HuH-7 (cell line): ENCODE measurements at regions not wholly inside any gene's neighbourhood (a gene's known extent, or its start where the extent isn't known, plus 50 kb on each side); places are given as distances from the start of the nearest gene placed in this dataset.
"Not testable (repeated sequence)": the region's sequence is repeated elsewhere in the genome, so short reads cannot be mapped to it uniquely, and the experiment has no call there.

ENCODE experiments used
- DNase-seq: peaks from one replicate; pipeline ENCODE4 v3.0.0; 2011; ENCODE audit warnings: low spot score

DNA sequence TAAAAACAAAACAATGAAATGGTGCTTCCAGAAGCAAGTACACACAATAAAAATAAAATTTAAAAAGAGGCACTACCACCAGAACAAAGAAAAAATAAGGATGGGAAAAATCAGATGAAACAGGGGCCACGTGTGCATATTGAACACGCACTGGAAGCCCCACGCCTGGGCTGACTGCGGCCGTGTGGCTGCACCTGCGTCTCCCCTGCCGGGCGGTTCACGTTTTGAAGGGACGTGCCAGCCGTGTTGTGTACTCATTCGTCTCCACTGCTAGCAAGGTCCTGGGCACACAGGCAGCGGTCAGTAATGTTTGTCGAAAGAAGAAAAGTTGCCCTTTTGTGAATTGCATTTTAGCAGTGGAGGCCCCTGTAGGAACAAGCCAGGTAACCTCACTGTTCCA, 255.9 kb upstream of the RNF32 start:
- no peak for DNase-seq

- DNase-seq: no peak
Observed at GRCh38 chr7:156383526-156383925, 257.0 kb upstream of the RNF32 start.

DNA sequence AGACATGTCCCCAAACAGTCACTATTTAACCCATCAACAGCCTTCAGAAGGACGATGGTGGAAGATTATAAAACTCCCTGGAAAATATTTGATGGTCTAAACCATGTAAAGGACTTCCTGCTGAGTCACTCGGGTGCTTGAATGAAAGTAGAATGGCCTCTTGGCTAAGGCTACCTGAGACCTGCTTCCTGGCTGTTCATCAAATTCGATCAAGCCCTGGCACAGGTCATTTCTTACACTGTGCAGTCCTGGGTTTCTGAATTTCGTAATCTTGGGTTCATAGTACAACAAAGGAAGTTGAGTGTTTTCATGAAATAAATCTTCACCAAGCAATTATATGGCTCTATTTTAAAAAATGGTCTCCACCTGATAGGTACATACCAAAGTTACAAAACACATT, 260.3 kb upstream of the RNF32 start:
- DNase-seq: no peak

GRCh38 chr7:156379324-156380070, 261.1 kb upstream of the RNF32 start:
- no peak for DNase-seq

DNA sequence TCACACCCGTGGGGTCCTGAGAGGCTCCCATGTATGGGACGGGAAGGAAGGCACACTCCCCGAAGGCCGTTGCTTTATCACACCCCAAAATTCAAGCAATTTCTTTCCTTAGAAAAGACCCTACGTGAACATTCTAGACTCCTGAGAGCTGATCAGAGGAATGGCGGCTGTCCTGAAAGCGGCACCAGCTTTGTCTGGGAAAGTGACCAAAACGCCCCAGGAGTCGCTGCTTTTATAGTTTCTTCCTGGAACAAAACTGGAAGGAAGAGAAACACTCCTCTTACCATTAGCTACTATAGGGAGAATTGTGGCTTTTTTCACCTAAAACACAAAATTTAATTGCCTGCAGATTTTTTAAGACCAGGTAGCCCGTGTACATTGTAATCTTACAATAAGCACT, 261.8 kb upstream of the RNF32 start:
- DNase-seq: no peak

DNA sequence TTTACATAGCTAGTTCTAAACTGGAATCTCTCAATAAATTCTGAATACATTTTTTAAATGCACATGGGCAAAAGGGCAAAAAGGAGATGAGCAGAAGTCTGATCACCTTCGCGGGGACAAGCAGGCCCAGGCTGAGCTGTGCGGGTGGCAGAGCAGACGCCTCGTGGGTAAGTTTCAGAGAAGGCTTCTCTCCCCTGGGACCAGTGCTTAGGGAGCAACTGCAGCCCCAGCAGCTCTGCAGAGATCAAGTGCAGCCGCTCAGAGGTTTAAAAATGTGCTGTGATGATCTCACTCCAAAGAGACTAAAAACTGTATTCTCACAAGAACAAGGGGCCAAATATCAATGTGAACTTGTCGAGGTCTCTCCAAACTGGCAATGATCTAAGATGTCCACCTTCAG, 264.3 kb upstream of the RNF32 start:
- no peak for DNase-seq

DNA sequence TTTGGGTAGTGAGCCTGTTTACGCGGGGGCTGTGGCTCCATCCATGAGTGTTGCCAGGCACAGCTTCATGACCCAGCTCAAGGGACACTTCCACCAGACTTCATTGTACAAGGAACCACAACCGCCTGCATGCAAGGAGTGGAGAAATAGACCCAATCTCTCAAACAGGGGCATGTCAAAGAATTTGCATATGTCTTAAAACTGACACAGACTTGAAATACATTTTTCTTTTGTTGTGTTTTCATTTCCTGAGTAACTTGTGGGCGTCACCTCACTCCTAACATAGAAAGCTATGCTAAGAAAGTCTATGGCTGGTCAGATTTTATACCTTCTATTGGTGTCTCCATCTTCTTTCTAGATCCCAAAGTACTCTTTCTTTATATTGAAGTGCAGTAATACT, 266.2 kb upstream of the RNF32 start:
- no peak for DNase-seq

DNA sequence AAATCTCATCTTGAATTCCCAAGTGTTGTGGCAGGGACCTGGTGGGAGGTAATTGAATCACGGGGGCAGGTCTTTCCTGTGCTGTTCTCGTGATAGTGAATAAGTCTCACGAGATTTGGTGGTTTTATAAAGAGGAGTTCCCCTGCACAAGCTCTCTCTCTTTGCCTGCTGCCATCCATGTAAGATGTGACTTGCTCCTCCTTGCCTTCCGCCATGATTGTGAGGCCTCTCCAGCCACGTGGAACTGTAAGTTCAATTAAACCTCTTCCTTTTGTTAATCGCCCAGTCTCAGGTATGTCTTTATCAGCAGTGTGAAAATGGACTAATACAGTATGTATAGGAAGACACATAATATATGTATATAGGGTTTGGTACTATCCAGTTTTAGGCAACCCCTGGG, 270.6 kb upstream of the RNF32 start:
- not testable (repeated sequence) for DNase-seq

GRCh38 chr7:156368053-156368843, 272.3 kb upstream of the RNF32 start:
- no peak for DNase-seq

DNA sequence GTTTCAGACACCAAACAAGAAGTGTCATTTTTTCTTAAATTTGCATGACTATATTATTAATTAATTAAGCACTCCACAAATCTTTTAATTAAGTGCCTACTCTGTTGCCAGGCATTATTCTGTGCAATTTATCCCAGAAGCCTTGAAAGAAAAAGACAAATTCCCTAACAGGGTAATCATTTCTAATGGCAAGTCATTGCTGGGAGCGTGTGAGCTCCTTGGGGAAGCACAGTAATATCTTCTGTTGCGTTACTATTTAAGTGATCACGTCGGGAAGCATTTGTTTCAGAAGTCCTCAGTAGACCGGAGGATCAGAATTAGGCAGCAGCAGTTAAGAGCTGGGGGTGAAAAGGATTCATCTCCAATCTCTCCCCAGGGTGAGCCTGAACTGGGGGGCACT, 276.8 kb upstream of the RNF32 start:
- DNase-seq: no peak

DNA sequence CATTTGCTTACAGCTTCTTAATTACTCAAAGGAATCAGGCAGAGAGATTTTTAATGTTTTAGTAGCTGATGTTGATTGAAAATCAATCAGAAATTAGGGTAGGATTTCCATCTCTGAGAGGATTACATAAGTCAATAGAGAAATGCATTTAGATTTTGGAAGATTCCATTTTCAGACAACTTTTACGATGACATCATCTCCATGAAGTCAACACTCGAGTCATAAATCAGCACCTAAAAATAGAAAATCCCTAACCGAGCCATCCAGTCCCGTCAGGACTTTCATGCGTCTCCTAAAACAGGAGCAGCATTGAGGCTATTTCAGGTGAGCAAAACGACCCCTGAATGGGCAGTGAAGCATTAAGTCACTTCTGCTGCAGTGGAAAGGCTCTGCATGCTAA, 279.7 kb upstream of the RNF32 start:
- DNase-seq: no peak

- no peak for DNase-seq
Observed at GRCh38 chr7:156356551-156356950, 284.0 kb upstream of the RNF32 start.

DNA sequence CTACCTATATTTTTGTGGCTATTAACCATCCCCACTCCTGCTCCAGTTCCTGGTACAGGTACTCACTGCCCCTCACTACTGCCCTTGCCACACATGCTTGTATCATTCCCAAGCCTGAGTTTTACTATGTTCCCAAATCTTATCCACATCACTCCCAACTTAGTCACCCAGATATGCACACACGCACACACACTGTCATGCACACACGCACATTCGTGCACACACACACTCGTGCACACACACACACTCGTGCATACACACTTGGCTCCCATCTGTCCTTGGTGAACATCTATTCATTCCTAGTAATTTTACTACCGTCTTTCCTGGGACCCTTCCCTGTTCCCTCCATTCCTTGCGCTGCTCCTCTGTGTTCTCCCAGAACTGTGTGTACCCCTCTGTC, 287.2 kb upstream of the RNF32 start:
- no peak for DNase-seq

GRCh38 chr7:156347703-156348248, 292.8 kb upstream of the RNF32 start:
- DNase-seq: not testable (repeated sequence)

- no peak for DNase-seq
Observed at GRCh38 chr7:156347132-156347531, 293.4 kb upstream of the RNF32 start.

DNA sequence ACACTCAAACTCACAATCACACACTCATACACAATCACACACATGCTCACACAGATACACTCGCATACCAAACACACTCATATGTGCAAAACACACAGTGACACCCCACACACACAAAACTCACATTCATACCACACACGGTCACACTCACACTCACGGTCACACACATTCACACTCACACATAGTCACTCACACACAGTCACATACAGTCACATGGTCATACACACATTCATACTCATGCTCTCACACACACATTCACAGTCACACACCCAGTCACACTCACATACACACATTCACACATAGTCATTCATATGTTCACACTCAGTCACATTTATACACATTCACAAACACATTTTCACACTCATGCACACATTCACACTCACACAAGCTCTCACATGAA, 296.0 kb upstream of the RNF32 start:
- no peak for DNase-seq

GRCh38 chr7:156334636-156335035, 305.9 kb upstream of the RNF32 start:
- DNase-seq: no peak

DNA sequence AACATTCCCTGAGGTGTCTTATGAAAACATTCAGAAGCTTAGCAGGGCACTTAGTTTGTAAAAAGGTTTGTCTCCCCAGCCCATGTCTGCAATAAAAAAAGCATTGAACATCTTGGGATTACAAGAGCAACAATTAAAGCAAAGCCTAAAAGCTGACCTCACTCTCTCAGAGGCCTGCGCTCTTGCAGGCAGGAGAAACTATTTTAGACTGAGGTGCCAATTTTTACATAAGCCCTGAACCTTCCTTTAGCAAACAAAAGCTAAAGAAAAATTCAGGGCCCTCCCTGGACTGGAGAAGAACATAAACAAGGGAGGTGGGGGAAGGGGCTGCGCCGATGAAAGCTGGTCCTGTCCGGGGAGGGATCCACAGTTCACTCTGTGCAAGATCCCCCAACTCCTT, 312.7 kb upstream of the RNF32 start:
- DNase-seq: no peak

- DNase-seq: no peak
Observed at GRCh38 chr7:156327474-156327873, 313.1 kb upstream of the RNF32 start.

DNA sequence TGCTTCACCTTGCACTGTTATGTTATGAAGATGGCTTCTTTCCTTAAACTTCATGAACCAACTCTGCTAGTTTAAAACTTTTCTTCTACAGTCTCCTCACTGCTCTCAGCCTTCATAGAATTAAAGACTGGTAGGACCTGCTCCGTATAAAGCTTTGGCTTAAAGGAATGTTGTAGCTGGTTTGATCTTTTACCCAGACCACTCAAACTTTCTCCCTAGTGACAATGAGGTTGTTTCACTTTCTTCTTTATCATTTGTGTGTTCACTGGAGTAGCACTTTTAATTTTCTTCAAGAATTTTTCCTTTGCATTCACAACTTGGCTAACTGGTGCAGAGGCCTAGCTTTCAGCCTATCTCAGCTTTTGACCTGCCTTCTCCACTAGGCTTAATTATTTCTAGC, 316.4 kb upstream of the RNF32 start:
- no peak for DNase-seq

DNA sequence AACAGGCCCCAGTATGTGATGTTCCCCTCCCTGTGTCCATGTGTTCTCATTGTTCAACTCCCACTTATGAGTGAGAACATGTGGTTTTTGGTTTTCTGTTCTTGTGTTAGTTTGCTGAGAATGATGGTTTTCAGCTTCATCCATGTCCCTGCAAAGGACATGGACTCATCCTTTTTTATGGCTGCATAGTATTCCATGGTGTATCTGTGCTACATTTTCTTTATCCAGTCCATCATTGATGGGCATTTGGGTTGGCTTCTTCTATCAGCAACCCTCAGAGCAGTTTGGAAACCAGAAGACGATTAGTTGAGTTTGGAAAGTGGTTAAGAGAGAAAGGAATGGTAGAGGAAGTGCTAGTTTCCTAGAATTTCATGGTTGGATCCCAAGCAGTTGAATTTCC, 319.1 kb upstream of the RNF32 start:
- DNase-seq: not testable (repeated sequence)

GRCh38 chr7:156318926-156319325, 321.6 kb upstream of the RNF32 start:
- no peak for DNase-seq

GRCh38 chr7:156318426-156318825, 322.1 kb upstream of the RNF32 start:
- no peak for DNase-seq
